ENCODE measurements at regions not wholly inside any gene's neighbourhood (a gene's known extent, or its start where the extent isn't known, plus 50 kb on each side); places are given as distances from the start of the nearest gene placed in this dataset.

DNA sequence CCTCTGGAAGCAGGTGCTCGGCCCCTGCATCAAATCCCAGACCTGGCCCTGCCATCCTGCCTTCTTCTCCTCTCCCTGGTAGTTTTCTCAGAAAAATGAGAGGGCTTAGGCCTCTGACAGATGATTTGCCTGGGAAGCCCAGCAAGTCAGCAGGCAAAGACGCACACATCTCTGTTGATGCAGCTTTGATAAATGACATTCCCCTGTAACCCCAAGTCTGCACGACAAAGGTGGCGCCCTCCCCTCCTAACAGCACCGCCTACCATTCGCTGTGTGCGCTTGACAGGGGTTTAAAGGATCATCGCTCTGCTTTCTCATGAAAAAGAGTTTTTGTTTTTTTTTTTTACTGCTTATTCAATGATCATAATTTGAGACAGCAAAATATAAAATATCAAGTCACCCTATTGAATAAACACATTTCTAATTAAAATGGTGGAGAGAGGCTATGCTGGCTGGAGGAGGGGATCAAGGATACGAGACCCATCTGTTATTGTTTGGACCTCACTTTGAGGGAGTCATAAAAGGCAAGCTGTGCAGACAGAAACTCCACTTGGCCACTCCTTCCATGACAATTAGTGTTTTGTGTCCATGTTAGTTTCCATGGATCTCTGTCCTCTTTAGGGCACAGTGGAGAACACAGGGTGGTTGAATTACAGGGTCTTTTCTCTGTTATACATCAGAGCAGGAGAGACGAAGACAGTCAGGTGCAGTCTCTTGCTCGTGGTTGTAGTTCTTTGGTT lies 126.1 kb downstream of the FGF9 start:
- TF ChIP-seq CTCF (conservative IDR thresholded peaks at IDR 0.05) = no peak
- TF ChIP-seq EZH2 (IDR thresholded peaks at IDR 0.05; ENCODE audit: low read depth) = no peak
